ENCODE measurements at regions not wholly inside any gene's neighbourhood (a gene's known extent, or its start where the extent isn't known, plus 50 kb on each side); places are given as distances from the start of the nearest gene placed in this dataset.

DNA sequence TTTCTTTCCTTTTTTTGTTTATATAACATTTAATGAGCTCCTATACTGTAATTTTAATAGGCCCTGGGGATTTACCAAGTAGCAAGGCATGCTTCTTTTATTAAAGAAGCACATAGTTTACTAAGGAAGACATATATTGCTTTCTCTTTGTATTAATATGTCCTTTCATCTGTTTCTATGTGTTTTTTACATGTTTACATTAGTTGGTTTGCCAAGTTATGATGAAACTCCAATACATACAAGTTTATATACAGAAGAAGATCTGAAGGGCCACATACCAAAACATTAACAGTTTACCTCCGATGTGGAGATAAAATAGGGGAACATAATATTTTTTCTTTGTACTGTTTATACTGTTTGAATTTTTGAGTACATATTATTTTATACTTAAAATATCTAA is 100.9 kb downstream of the LACC1 start:
- DNase-seq (ENCODE audit: low spot score) = no peak
- no peak overlapping the region for H2AFZ ChIP-seq
- H3K9me2 ChIP-seq (ENCODE audit: insufficient read depth) = peaks cover 12% of the 10 kb centered on the region; the same call in 1 of the 2 replicates
- TF ChIP-seq CREB1 (CRISPR knock-in tag; IDR thresholded peaks at IDR 0.05; ENCODE audit: low read depth) (no peak), NANOG (IDR thresholded peaks at IDR 0.05; ENCODE audit: borderline replicate concordance) (no peak), JUNB (IDR thresholded peaks at IDR 0.05; ENCODE audit: unreplicated experiment) (no peak), POLR2AphosphoS5 (IDR thresholded peaks at IDR 0.05; ENCODE audit: low read depth) (no peak), ZNF114 (CRISPR knock-in tag; IDR thresholded peaks at IDR 0.05) (no peak), REST (IDR thresholded peaks at IDR 0.05; ENCODE audit: unreplicated experiment) (no peak), EZH2 (IDR thresholded peaks at IDR 0.05; ENCODE audit: low read depth, unreplicated experiment) (no peak), STAT1 (IDR thresholded peaks at IDR 0.05; ENCODE audit: unreplicated experiment) (no peak), ETS1 (IDR thresholded peaks at IDR 0.05) (no peak), EZH2phosphoT487 (IDR thresholded peaks at IDR 0.05; ENCODE audit: unreplicated experiment) (no peak), CTCF (conservative IDR thresholded peaks at IDR 0.05; ENCODE audit: low read depth in 2 of 2) (no peak), ZNF331 (CRISPR knock-in tag; IDR thresholded peaks at IDR 0.05; ENCODE audit: low read depth) (no peak)
- TF ChIP-seq, protein P1, sequence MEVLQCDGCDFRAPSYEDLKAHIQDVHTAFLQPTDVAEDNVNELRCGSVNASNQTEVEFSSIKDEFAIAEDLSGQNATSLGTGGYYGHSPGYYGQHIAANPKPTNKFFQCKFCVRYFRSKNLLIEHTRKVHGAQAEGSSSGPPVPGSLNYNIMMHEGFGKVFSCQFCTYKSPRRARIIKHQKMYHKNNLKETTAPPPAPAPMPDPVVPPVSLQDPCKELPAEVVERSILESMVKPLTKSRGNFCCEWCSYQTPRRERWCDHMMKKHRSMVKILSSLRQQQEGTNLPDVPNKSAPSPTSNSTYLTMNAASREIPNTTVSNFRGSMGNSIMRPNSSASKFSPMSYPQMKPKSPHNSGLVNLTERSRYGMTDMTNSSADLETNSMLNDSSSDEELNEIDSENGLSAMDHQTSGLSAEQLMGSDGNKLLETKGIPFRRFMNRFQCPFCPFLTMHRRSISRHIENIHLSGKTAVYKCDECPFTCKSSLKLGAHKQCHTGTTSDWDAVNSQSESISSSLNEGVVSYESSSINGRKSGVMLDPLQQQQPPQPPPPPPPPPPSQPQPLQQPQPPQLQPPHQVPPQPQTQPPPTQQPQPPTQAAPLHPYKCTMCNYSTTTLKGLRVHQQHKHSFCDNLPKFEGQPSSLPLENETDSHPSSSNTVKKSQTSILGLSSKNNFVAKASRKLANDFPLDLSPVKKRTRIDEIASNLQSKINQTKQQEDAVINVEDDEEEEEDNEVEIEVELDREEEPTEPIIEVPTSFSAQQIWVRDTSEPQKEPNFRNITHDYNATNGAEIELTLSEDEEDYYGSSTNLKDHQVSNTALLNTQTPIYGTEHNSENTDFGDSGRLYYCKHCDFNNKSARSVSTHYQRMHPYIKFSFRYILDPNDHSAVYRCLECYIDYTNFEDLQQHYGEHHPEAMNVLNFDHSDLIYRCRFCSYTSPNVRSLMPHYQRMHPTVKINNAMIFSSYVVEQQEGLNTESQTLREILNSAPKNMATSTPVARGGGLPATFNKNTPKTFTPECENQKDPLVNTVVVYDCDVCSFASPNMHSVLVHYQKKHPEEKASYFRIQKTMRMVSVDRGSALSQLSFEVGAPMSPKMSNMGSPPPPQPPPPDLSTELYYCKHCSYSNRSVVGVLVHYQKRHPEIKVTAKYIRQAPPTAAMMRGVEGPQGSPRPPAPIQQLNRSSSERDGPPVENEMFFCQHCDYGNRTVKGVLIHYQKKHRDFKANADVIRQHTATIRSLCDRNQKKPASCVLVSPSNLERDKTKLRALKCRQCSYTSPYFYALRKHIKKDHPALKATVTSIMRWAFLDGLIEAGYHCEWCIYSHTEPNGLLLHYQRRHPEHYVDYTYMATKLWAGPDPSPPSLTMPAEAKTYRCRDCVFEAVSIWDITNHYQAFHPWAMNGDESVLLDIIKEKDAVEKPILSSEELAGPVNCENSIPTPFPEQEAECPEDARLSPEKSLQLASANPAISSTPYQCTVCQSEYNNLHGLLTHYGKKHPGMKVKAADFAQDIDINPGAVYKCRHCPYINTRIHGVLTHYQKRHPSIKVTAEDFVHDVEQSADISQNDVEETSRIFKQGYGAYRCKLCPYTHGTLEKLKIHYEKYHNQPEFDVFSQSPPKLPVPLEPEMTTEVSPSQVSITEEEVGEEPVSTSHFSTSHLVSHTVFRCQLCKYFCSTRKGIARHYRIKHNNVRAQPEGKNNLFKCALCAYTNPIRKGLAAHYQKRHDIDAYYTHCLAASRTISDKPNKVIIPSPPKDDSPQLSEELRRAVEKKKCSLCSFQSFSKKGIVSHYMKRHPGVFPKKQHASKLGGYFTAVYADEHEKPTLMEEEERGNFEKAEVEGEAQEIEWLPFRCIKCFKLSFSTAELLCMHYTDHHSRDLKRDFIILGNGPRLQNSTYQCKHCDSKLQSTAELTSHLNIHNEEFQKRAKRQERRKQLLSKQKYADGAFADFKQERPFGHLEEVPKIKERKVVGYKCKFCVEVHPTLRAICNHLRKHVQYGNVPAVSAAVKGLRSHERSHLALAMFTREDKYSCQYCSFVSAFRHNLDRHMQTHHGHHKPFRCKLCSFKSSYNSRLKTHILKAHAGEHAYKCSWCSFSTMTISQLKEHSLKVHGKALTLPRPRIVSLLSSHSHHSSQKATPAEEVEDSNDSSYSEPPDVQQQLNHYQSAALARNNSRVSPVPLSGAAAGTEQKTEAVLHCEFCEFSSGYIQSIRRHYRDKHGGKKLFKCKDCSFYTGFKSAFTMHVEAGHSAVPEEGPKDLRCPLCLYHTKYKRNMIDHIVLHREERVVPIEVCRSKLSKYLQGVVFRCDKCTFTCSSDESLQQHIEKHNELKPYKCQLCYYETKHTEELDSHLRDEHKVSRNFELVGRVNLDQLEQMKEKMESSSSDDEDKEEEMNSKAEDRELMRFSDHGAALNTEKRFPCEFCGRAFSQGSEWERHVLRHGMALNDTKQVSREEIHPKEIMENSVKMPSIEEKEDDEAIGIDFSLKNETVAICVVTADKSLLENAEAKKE (CRISPR knock-in tag; IDR thresholded peaks at IDR 0.05) = no peak
- no peaks in the 10 kb centered on the region for H3K27me3 Mint-ChIP-seq (ENCODE audit: insufficient read depth, low read depth, poor library complexity)
- H3K27me3 ChIP-seq (ENCODE audit: insufficient read depth) = 0 out of 2 replicates have a peak, but pooled peaks cover 6% of the 10 kb centered on the region
- H3K36me3 Mint-ChIP-seq (ENCODE audit: low read depth) = peaks cover 4% of the 10 kb centered on the region; the same call in 2 of the 3 replicates
- ATAC-seq = no peak
- H3K4me1 ChIP-seq (ENCODE audit: insufficient read depth) = peaks cover 6% of the 10 kb centered on the region; the same call in 1 of the 2 replicates
- no peak overlapping the region for H3K27ac ChIP-seq (ENCODE audit: low read depth)
- peaks cover 15% of the 10 kb centered on the region for H3K9me3 Mint-ChIP-seq
- H3K4me3 Mint-ChIP-seq = no peak overlapping the region
- no peaks in the 10 kb centered on the region for H3K36me3 ChIP-seq (ENCODE audit: insufficient read depth)
- H3F3A ChIP-seq (replicated peaks; ENCODE audit: low read depth) = no peaks in the 10 kb centered on the region
- no peak overlapping the region for H3K27ac Mint-ChIP-seq
- peaks cover 11% of the 10 kb centered on the region for H3K4me1 Mint-ChIP-seq
- no peaks in the 10 kb centered on the region for H4K20me1 ChIP-seq (replicated peaks; ENCODE audit: insufficient read depth)
- H3K4me3 ChIP-seq = no peak overlapping the region
- no peak overlapping the region for H3K4me2 ChIP-seq
- no peaks in the 10 kb centered on the region for H3K79me2 ChIP-seq (replicated peaks; ENCODE audit: insufficient read depth)
